Fibroblast of the aortic adventitia (primary cell): ENCODE measurements at regions not wholly inside any gene's neighbourhood (a gene's known extent, or its start where the extent isn't known, plus 50 kb on each side); places are given as distances from the start of the nearest gene placed in this dataset.

Source experiments
- DNase-seq: peaks from one replicate; pipeline ENCODE4 v3.0.0-alpha.2; 2010; ENCODE audit warnings: low read depth
- H3K4me3 ChIP-seq: 2 replicates; pipeline ENCODE4 v1.5.1; 2011; ENCODE audit warnings: low read depth, mild to moderate bottlenecking, control low read depth, low read length, moderate library complexity
- TF ChIP-seq, protein P1 (sequence below): IDR thresholded peaks from 2 replicates; pipeline ENCODE4 v1.5.1; 2011; ENCODE audit warnings: mild to moderate bottlenecking, low read length, control low read depth, inconsistent platforms; ENCODE audit not compliant: insufficient read depth

DNA sequence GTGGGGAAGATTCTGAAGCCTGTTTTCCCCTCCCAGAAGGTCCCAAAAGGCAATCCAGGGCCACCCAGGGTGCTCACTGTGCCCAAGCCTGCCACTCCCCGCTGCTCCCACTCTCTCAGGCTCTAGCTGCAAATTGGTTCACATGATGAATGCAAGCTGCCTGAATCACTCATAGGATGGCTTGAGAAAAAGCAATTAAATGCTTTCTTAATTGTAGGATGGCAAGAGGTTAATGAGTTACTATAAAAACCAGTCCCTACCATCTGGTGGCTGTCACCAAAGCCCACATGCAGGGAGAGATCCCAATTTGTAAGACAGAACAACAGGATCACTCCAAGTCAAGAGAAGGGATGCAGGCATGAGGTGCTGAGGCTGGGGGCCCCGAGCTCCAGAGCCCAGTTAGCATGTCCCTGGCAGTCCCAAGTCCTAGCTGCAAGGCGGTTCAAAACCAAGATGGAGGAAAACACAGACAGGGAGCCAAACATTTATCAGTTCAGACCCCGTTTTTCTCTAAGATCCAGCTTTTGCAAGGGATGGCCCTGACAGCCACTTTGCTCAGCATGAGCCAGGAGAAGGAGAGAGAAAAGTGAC is 207.1 kb downstream of the UACA start:
- no peak overlapping the region for H3K4me3 ChIP-seq
- DNase-seq: no peak
- TF ChIP-seq, protein P1, sequence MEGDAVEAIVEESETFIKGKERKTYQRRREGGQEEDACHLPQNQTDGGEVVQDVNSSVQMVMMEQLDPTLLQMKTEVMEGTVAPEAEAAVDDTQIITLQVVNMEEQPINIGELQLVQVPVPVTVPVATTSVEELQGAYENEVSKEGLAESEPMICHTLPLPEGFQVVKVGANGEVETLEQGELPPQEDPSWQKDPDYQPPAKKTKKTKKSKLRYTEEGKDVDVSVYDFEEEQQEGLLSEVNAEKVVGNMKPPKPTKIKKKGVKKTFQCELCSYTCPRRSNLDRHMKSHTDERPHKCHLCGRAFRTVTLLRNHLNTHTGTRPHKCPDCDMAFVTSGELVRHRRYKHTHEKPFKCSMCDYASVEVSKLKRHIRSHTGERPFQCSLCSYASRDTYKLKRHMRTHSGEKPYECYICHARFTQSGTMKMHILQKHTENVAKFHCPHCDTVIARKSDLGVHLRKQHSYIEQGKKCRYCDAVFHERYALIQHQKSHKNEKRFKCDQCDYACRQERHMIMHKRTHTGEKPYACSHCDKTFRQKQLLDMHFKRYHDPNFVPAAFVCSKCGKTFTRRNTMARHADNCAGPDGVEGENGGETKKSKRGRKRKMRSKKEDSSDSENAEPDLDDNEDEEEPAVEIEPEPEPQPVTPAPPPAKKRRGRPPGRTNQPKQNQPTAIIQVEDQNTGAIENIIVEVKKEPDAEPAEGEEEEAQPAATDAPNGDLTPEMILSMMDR: no peak

DNA sequence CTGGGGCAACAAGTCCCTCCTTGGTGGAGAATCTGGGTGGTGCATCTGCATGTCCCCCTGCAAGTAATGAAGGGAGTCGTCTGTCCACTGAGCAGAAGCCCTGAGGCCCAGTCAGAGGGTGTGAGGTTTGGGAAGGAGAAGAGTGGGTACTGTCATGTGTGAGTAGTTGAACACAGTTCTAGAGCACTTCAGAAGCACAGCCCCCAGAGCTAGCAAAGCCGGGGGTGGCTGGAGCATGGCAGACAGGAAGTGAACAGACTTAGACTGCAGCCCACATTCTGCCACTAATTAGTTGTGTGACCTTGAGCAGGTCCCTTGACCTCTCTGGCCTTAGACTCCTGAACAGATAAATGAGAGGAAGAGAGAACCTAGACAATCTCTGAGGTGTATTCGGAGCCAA is 207.6 kb downstream of the UACA start:
- H3K4me3 ChIP-seq: no peak overlapping the region
- TF ChIP-seq, protein P1: no peak
- no peak for DNase-seq

DNA sequence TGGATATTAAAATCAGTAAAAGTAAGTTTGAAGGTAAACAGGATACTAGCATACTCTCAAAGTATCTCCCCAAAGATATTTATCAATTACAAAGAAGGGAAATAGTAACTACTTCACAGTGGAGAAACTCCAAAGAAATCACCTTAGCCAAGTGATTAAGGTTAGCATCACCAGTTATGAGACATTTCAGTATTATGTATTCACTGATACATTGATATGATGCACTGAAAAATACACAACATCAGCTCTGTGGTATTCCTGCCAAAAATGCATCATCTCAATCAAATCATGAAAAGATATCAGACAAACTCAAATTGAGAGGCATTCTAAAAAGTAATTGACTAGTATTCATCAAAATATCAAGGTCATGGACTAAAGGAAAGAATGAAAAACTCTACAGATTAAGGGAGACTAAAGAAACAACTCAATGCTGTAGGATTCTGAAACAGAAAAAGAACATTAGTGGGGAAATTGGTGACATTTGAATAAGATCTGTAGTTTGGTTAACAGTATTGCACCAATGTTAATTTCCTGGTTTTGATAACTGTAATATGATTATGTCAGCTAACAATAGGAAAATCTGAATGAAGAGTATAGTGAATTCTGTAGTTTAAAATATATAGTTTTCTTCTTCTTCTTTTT is 215.4 kb downstream of the UACA start:
- DNase-seq: no peak
- TF ChIP-seq, protein P1: no peak
- no peak overlapping the region for H3K4me3 ChIP-seq

DNA sequence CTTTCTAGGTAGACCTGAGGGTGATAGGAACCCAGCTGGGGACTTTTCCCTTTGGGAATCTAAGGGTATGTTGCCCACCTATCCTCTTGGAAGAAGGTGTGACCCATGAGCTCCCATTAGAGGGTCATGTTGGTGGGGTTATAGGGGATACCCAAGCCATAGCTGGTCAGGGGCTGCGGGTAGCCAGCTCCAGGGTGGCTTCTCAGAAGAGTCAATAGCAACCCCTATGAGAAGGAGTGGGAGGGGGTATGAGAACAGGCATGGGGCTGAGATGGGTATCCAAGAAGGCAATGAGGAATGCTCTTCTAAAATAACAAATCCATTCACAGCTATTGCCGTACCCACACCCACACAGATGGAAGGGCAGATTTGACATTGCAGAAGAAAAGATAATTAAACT is 217.8 kb downstream of the UACA start:
- H3K4me3 ChIP-seq: no peak overlapping the region
- TF ChIP-seq, protein P1: no peak
- no peak for DNase-seq

DNA sequence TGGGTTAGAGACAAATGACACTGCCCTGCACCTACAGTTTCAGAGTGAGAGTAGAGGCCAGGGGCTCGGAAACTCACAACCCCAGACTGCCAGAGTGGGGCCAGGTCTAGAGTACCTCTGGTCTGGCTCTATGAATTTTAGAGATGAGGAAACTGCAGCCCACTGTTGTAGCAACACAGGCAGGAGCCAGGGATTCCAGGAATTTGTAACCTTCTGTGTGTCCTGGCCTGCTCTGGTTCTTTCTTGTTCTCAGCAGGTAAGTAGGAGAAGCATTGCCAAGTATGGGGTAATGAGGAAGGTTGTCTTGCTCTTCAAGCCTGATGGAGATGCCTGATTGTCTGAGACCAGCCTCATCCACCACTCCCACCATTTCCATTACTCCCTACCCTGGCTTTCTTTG is 221.8 kb downstream of the UACA start:
- TF ChIP-seq, protein P1: no peak
- no peak for DNase-seq
- H3K4me3 ChIP-seq: no peak overlapping the region

DNA sequence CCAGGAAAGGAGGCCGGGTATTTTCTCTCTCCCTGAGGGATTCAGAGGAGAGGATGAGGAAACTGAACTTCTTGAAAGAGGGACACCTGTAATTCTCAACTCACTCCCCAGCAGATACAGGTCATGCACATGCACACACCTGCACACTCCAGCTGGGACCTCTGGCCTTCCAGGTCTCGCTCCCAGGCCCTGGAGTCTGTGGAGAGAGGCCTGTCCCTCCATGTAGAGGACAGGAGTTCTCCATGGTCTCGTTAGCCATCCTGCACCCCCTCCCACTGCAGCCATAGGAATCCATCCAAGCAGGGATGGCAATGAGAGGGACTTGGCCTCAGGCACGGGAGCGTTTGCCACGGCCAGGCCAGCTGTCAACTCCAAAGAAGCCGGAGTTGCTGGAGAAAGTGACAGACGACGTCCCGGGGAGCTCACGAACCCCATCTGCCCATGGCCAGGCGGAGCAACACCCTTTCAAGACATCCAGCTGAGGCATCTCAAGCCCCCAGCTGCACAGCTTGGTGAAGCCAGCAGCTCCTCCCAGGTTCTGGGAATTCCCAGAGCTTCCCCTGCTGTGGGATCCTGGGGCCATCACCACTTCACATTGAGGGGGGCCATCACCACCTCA is 223.3 kb downstream of the UACA start:
- TF ChIP-seq, protein P1: no peak
- H3K4me3 ChIP-seq: no peak overlapping the region

DNA sequence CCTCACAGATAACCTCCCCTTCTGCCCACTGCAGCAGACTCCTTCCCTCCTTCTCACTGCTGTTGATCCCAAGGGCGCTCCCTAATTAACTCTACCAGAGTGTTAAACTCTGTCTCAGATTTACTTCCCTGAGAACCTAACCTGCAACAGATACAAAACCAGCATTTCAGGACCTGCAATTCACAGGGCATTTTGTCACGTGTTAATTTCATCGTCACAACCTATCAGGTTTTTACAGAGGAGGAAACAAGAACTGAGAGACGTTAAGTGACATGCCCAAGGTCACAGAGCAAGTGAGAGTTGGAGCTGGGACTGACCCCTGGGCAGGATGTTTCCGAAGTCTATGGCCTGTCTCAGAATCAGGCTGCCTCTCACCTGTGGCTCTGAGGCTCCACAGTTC is 223.9 kb downstream of the UACA start:
- no peak overlapping the region for H3K4me3 ChIP-seq
- no peak for DNase-seq
- TF ChIP-seq, protein P1: no peak

More for the DNA sequence above, 223.3 kb downstream of the UACA start:
- DNase-seq: no peak
